GM21360 (cell line): ENCODE measurements at regions not wholly inside any gene's neighbourhood (a gene's known extent, or its start where the extent isn't known, plus 50 kb on each side); places are given as distances from the start of the nearest gene placed in this dataset.
"Not testable (repeated sequence)": the region's sequence is repeated elsewhere in the genome, so short reads cannot be mapped to it uniquely, and the experiment has no call there.

ENCODE experiments used
- ATAC-seq: cut with Tn5 transposase; IDR thresholded peaks from one replicate; pipeline ENCODE4 v1.9.1; 2021; ENCODE audit warnings: mild to moderate bottlenecking, moderate library complexity; ENCODE audit not compliant: unreplicated experiment

- no peak for ATAC-seq
Observed at GRCh38 chrX:30008031-30008430, 207.3 kb upstream of the MAGEB2 start.

GRCh38 chrX:30010471-30010870 is 204.9 kb upstream of the MAGEB2 start:
- ATAC-seq = no peak

GRCh38 chrX:30015440-30015839 is 199.9 kb upstream of the MAGEB2 start:
- no peak for ATAC-seq

GRCh38 chrX:30027636-30028035 is 187.7 kb upstream of the MAGEB2 start:
- no peak for ATAC-seq

GRCh38 chrX:30036406-30036805 is 179.0 kb upstream of the MAGEB2 start:
- ATAC-seq = not testable (repeated sequence)

DNA sequence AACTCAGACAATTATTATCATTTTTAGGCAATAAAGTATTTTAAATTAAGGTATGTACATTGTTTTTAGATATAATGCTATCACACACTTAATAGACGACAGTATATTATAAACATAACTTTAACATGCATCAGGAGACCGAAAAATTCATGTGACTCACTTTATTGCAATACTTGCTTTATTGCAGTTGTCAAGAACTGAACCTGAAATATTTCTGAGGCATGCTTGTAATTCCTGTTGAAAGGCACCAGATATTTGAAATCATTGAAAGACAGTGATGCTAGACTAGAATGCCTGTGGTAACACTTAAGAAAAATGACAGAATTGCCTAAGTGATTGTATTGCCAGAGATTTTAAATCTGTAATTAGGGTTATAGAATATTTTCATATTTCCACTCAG is 175.6 kb upstream of the MAGEB2 start:
- no peak for ATAC-seq

GRCh38 chrX:30060718-30061117 is 154.6 kb upstream of the MAGEB2 start:
- ATAC-seq = no peak

- no peak for ATAC-seq
Observed at GRCh38 chrX:30065226-30065625, 150.1 kb upstream of the MAGEB2 start.

DNA sequence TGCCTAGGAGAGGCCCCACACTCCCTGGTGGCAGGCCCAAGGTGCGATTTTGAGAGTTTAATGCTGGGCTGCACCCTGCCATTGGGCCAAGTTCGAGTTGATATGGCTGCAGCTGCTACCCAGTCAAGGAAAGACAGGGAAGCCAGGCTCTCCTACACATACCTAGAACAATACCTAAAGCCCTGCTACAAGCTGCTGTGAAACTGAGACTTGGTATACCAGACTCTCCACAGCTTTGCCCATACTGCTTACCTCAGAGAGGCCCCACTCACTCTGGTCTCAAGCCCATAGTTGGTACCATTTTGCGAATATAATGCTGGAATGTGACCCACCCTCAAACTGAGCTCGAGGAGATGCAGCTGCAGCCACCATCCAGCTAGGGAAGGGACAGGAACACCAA is 147.7 kb upstream of the MAGEB2 start:
- no peak for ATAC-seq

- ATAC-seq = no peak
Observed at GRCh38 chrX:30085571-30085970, 129.8 kb upstream of the MAGEB2 start.

DNA sequence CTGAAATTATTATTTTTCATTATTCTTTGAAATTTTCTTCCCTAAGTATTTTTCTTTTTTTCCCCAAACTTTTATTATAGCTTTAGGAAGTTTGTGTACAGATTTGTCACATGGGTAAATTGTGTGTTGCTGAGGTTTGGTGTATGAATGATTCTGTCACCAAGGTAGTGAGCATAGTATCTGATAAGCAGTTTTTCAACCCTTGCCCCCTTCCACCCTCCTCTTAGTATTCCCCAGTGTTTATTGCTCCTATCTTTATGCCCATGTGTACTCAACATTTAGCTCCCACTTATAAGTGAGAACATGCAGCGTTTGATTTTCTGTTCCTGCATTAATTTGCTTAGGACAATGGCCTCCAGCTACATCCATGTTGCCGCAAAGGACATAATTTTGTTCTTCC is 103.9 kb upstream of the MAGEB2 start:
- ATAC-seq = no peak

DNA sequence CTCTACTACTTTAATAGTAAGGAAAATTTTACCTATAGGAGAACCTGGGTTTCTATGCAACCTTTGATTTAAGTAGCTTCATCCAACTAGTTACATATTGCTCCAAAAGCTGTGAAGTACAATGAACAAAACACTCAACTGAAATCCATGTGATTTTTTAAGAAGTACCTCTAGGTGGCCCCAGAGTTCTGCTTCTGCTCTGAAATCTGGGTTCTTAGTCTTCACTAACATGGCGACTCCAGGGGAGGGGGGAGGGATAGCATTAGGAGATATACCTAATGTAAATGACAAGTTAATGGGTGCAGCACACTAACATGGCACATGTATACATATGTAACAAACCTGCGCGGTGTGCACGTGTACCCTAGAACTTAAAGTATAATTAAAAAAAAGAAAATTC is 73.4 kb upstream of the MAGEB2 start:
- ATAC-seq = peak; percentile 88

GRCh38 chrX:30144221-30144620 is 71.1 kb upstream of the MAGEB2 start:
- ATAC-seq = no peak

GRCh38 chrX:30144971-30145731 is 70.2 kb upstream of the MAGEB2 start:
- ATAC-seq = no peak

DNA sequence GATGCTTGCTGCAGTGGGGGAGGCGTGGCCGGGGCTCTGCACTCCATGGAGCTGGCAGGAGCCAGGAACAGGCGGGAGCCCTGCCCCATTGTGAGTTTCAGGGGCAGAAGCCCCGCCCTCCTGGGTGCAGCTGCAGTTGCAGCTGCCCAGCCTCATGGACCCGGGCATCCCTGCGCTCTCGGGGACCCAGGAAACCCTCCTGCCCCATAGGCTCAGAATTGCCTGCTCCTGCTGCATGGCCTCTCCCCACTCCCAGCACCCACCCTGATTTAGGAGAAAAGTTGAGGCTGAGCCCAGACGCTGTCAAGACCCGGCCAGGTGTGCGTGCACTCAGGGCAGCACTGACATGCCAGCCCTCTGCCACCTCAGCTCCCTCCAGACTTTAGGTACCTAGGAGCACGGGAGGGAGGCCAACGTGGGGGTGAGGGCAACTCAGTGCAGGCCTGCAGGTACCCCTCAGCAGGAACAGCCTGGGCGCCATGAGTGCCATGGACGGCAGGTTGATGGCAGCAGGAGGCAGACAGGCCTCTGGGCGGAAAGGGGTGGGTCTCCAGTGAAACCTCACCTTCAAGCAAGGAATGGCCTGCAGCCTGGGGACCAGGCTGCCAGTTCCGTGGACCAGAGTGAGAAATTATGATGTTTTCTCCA is 67.2 kb upstream of the MAGEB2 start:
- no peak for ATAC-seq

DNA sequence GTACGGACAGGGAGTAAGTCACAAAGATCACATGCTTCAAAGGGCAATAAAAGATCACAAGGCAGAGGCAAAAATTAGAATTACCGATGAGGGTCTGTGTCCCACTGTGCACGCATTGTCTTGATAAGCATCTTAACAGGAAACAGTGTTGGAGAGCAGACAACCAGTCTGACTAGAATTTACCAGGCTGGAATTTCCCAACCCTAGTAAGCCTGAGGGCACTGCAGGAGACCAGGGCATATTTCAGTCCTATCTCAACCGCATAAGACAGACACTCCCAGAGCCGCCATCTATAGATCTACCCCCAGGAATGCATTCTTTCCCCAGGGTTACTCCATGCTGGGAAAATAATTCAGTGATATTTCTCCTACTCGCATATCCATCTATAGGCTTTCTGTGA is 66.2 kb upstream of the MAGEB2 start:
- not testable (repeated sequence) for ATAC-seq

DNA sequence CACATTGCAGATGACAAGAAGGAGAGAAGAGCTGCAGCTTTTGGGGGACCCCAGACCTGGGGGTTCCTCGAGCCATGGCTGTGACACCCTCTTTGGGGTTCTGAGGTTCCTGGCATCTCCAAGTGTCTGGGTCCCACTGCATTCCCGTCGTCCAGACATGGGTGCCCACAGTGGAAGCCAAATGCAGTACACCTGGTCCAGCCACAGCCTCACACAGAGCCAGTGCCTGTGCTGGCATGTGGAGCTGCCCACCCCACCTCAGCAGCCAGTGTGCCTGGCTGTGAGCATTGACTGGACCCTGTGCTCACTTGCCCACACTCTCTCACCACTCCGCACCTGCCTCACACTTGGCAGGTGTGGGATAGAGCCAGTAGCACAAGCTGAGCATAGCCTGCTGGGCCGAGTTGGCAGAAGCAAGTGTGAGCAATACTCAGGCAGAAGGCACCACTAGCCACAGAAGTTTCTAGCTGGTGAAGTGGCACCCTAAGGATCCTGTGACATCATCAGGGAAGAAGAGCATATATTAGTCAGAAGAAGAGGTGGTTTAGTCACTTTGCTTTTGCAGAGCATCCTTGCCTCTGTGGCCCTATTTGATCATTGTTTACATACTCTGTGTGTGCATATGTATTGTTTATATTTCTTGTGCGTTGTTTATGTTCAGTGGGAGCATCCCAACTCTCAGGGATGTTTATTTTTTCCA is 65.0 kb upstream of the MAGEB2 start:
- no peak for ATAC-seq

- no peak for ATAC-seq
Observed at GRCh38 chrX:30151964-30152363, 63.4 kb upstream of the MAGEB2 start.

GRCh38 chrX:30153175-30153880 is 62.0 kb upstream of the MAGEB2 start:
- no peak for ATAC-seq

GRCh38 chrX:30153881-30154260 is 61.5 kb upstream of the MAGEB2 start:
- no peak for ATAC-seq

DNA sequence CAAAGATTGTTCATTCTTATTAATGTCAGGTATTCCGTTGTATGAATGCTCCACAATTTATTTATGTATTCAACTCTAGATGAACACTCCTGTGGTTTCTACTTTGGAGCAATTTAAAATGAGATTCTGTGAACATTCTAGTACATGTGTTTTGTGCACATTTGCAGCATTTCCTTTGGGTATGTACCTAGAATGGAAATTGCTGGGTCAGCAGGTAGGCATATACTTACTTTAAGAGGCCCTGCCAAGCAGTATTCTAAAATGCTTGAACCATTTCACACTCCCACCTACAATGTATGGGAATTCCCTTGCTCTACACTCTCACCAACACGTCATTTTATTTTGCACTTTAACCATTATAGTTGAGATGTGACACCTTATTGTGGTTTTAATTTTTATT is 59.4 kb upstream of the MAGEB2 start:
- ATAC-seq = no peak
